Adrenal gland (tissue), 9 donors: ENCODE measurements at regions not wholly inside any gene's neighbourhood (a gene's known extent, or its start where the extent isn't known, plus 50 kb on each side); places are given as distances from the start of the nearest gene placed in this dataset.
A peak's percentile ranks its signal among the peaks of the same experiment; 100 is the strongest.
"Not testable (repeated sequence)": the region's sequence is repeated elsewhere in the genome, so short reads cannot be mapped to it uniquely, and the experiment has no call there.

Source experiments
- DNase-seq, 7 donors: peaks; one replicate each; pipeline ENCODE4 v3.0.0-alpha.2; 2019 to 2020
- H3K27ac ChIP-seq, 5 donors: fragments of 200-600 bp; sonication (generic) in 4 of 5; 1 replicate in 3 of 5; 2 replicates in 2 of 5; pipeline versions ENCODE4 v1.5.1 to v1.8.0; 2016 to 2020; ENCODE audit warnings: mild to moderate bottlenecking in 1 of 5
- H3K27me3 ChIP-seq: fragments of 200-600 bp; 2 replicates; pipeline ENCODE4 v1.8.0; 2021
- H3K36me3 ChIP-seq, 2 donors: fragments of 200-600 bp; replicated peaks in 1 of 2; 1 replicate in 1 of 2; 2 replicates in 1 of 2; pipeline versions ENCODE4 v1.5.1 to v1.8.0; 2018 to 2022
- H3K4me1 ChIP-seq, 2 donors: fragments of 200-600 bp; replicated peaks in 1 of 2; 1 replicate in 1 of 2; 2 replicates in 1 of 2; pipeline versions ENCODE4 v1.5.1 to v1.8.0; 2018 to 2021
- H3K4me3 ChIP-seq, 4 donors: fragments of 200-600 bp; sonication (generic) in 3 of 4; one replicate each; pipeline ENCODE4 v1.5.1; 2016 to 2018
- H3K9me3 ChIP-seq, 3 donors: fragments of 200-600 bp; sonication (generic) in 1 of 3; replicated peaks in 1 of 3; 1 replicate in 2 of 3; 2 replicates in 1 of 3; pipeline versions ENCODE4 v1.5.1 to v1.8.0; 2016 to 2021
- CTCF ChIP-seq, 6 experiments: fragments of 450-650 bp in 4 of 6; fragments of 200-600 bp in 2 of 6; sonication (generic) in 1 of 6; IDR thresholded peaks; 1 replicate in 5 of 6; 2 replicates in 1 of 6; pipeline versions ENCODE4 v1.5.1 to v1.8.0; 2016 to 2021; ENCODE audit warnings: antibody characterized with exemption in 6 of 6, mild to moderate bottlenecking in 2 of 6, moderate library complexity in 1 of 6
- POLR2A ChIP-seq, 2 donors: fragments of 450-650 bp; IDR thresholded peaks; one replicate each; pipeline ENCODE4 v1.6.1; 2017; ENCODE audit warnings: antibody characterized with exemption in 2 of 2, mild to moderate bottlenecking in 2 of 2, moderate library complexity in 1 of 2
- WGBS, 4 donors: extraction: QIAGEN DNeasy Blood & Tissue Kit in 2 of 4; methylation state at CpG; one replicate each; pipeline versions ENCODE4 v1.1.5 to v1.1.7; 2013 to 2017; 5-methylcytosine and 5-hydroxymethylcytosine counted together
- intact Hi-C, 2 donors: fragments of 100-400 bp; cut with DNase I; formaldehyde crosslinking; loops; one replicate each; pipeline versions ENCODE4 v1.14.1 to v1.15.0; 2022 to 2023
- donor health status: healthy with polysubstance abuse.
- donor health status: Bipolar disorder and iron deficiency.
- donor health status: DM: yes; HTN: yes; CAD: no.
- donor health status: DM: no; HTN: no; CAD: no.
- donor health status: DM: no; HTN: no; CAD: no.

DNA sequence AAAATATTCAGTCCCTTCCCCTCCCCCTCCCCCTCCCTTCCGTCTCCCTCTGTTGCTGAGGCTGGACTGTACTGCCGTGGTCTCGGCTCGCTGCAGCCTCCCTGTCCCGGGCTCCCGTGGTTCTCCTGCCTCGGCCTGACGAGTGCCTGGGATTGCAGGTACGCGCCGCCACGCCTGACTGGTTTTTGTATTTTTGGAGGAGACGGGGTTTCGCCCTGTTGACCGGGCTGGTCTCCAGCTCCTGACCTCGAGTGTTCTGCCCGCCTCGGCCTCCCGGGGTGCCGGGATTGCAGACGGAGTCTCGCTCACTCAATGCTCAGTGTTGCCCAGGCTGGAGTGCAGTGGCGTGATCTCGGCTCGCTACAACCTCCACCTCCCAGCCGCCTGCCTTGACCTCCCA lies 135.5 kb upstream of the PROKR2 start:
- H3K27ac ChIP-seq, intact Hi-C loops: not testable (repeated sequence)
- 80 to 100% (median 92%) methylated on average over 3 to 25 of the region's 26 CpGs for WGBS, 4 donors

GRCh38 chr20:5451643-5452210 lies 135.0 kb upstream of the PROKR2 start:
- H3K36me3 ChIP-seq = no peaks in the 10 kb centered on the region
- peaks cover 6% of the 10 kb centered on the region for H3K27me3 ChIP-seq
- no peak overlapping the region for H3K27ac ChIP-seq
- 78 to 98% (median 87%) methylated on average over 2 of the region's 2 CpGs for WGBS, 4 donors
- H3K4me3 ChIP-seq = no peak overlapping the region
- no peaks in the 10 kb centered on the region for H3K4me1 ChIP-seq
- no peaks in the 10 kb centered on the region for H3K9me3 ChIP-seq
- no peak for TF ChIP-seq CTCF (IDR thresholded peaks at IDR 0.05)
- no peak for TF ChIP-seq POLR2A (IDR thresholded peaks at IDR 0.05)
- intact Hi-C loops = no loop called here
- DNase-seq = no peak

More for the DNA sequence above, 135.5 kb upstream of the PROKR2 start:
- not testable (repeated sequence) for H3K36me3 ChIP-seq, H3K9me3 ChIP-seq, DNase-seq, H3K4me1 ChIP-seq, H3K4me3 ChIP-seq, H3K27me3 ChIP-seq

- Histone ChIP-seq H3K9me3 (no peaks in the 10 kb centered on the region), H3K4me1 (no peaks in the 10 kb centered on the region), H3K4me3 (no peak overlapping the region), H3K27me3 (peaks cover 18% of the 10 kb centered on the region), H3K36me3 (no peaks in the 10 kb centered on the region), H3K27ac (no peak overlapping the region)
- intact Hi-C loops = loop anchor here in 1 of 2 donors (5.0 kb wide), 1 partner anchor 241 kb away; no protein-coding TSS in a partner anchor
- peak; percentile 37 to 82 (median 52) for DNase-seq
- TF ChIP-seq POLR2A (IDR thresholded peaks at IDR 0.05) (no peak), CTCF (IDR thresholded peaks at IDR 0.05) (peak; percentile 43 to 65 (median 56))
- 13 to 15% (median 14%) methylated on average over 9 to 10 of the region's 10 CpGs for WGBS, 4 donors
Observed at GRCh38 chr20:5448449-5449118, 131.8 kb upstream of the PROKR2 start.

- 47 to 67% (median 58%) methylated on average over 5 of the region's 5 CpGs for WGBS, 4 donors
- H3K4me1 ChIP-seq = no peaks in the 10 kb centered on the region
- TF ChIP-seq POLR2A (IDR thresholded peaks at IDR 0.05) = no peak
- TF ChIP-seq CTCF (IDR thresholded peaks at IDR 0.05) = no peak
- no peak for DNase-seq
- no peaks in the 10 kb centered on the region for H3K9me3 ChIP-seq
- peaks cover 19% of the 10 kb centered on the region for H3K27me3 ChIP-seq
- no peaks in the 10 kb centered on the region for H3K36me3 ChIP-seq
- intact Hi-C loops = loop anchor here in 1 of 2 donors (5.0 kb wide), 1 partner anchor 240 kb away; no protein-coding TSS in a partner anchor
- no peak overlapping the region for H3K27ac ChIP-seq
- no peak overlapping the region for H3K4me3 ChIP-seq
Observed at GRCh38 chr20:5447188-5447587, 130.4 kb upstream of the PROKR2 start.
